ENCODE measurements at regions not wholly inside any gene's neighbourhood (a gene's known extent, or its start where the extent isn't known, plus 50 kb on each side); places are given as distances from the start of the nearest gene placed in this dataset.
"Not testable (repeated sequence)": the region's sequence is repeated elsewhere in the genome, so short reads cannot be mapped to it uniquely, and the experiment has no call there.

- DNase-seq (ENCODE audit: low read depth in 4 of 4, low spot score in 1 of 4), result no peak
Observed at GRCh38 chr15:39016706-39017105, 452.1 kb upstream of the RASGRP1 start.

GRCh38 chr15:39018966-39019365, 454.4 kb upstream of the RASGRP1 start:
- DNase-seq (ENCODE audit: low read depth in 4 of 4, low spot score in 1 of 4), result no peak

- DNase-seq (ENCODE audit: low read depth in 4 of 4, low spot score in 1 of 4), result no peak
Observed at GRCh38 chr15:39021341-39021740, 456.7 kb upstream of the RASGRP1 start.

GRCh38 chr15:39022532-39023305, 458.1 kb upstream of the RASGRP1 start:
- no peak for DNase-seq (ENCODE audit: low read depth in 4 of 4, low spot score in 1 of 4)

GRCh38 chr15:39025321-39025720, 460.7 kb upstream of the RASGRP1 start:
- no peak for DNase-seq (ENCODE audit: low read depth in 4 of 4, low spot score in 1 of 4)

- DNase-seq (ENCODE audit: low read depth in 4 of 4, low spot score in 1 of 4), result no peak
Observed at GRCh38 chr15:39025881-39026280, 461.3 kb upstream of the RASGRP1 start.

- DNase-seq (ENCODE audit: low read depth in 4 of 4, low spot score in 1 of 4), result no peak
Observed at GRCh38 chr15:39028069-39028468, 463.5 kb upstream of the RASGRP1 start.

GRCh38 chr15:39029741-39030140, 465.1 kb upstream of the RASGRP1 start:
- no peak for DNase-seq (ENCODE audit: low read depth in 4 of 4, low spot score in 1 of 4)

- DNase-seq (ENCODE audit: low read depth in 4 of 4, low spot score in 1 of 4), result no peak
Observed at GRCh38 chr15:39030291-39031070, 465.9 kb upstream of the RASGRP1 start.

- no peak for DNase-seq (ENCODE audit: low read depth in 4 of 4, low spot score in 1 of 4)
Observed at GRCh38 chr15:39031596-39031995, 467.0 kb upstream of the RASGRP1 start.

- DNase-seq (ENCODE audit: low read depth in 4 of 4, low spot score in 1 of 4), result no peak
Observed at GRCh38 chr15:39034816-39035215, 470.2 kb upstream of the RASGRP1 start.

- not testable (repeated sequence) for DNase-seq (ENCODE audit: low read depth in 4 of 4, low spot score in 1 of 4)
Observed at GRCh38 chr15:39037611-39038010, 473.0 kb upstream of the RASGRP1 start.

- no peak for DNase-seq (ENCODE audit: low read depth in 4 of 4, low spot score in 1 of 4)
Observed at GRCh38 chr15:39040861-39041260, 476.2 kb upstream of the RASGRP1 start.

- DNase-seq (ENCODE audit: low read depth in 4 of 4, low spot score in 1 of 4), result no peak
Observed at GRCh38 chr15:39041979-39042495, 477.4 kb upstream of the RASGRP1 start.

GRCh38 chr15:39051626-39052322, 487.2 kb upstream of the RASGRP1 start:
- no peak for DNase-seq (ENCODE audit: low read depth in 4 of 4, low spot score in 1 of 4)

- no peak for DNase-seq (ENCODE audit: low read depth in 4 of 4, low spot score in 1 of 4)
Observed at GRCh38 chr15:39052323-39052705, 487.7 kb upstream of the RASGRP1 start.

- DNase-seq (ENCODE audit: low read depth in 4 of 4, low spot score in 1 of 4), result no peak
Observed at GRCh38 chr15:39053480-39053879, 488.9 kb upstream of the RASGRP1 start.

- DNase-seq (ENCODE audit: low read depth in 4 of 4, low spot score in 1 of 4), result no peak
Observed at GRCh38 chr15:39054128-39054732, 489.6 kb upstream of the RASGRP1 start.

- no peak for DNase-seq (ENCODE audit: low read depth in 4 of 4, low spot score in 1 of 4)
Observed at GRCh38 chr15:39056357-39056756, 491.7 kb upstream of the RASGRP1 start.

- no peak for DNase-seq (ENCODE audit: low read depth in 4 of 4, low spot score in 1 of 4)
Observed at GRCh38 chr15:39058351-39059131, 493.9 kb upstream of the RASGRP1 start.

Measured in stimulated activated CD4-positive, alpha-beta T cell treated with anti-CD3 and anti-CD28 coated beads, Interleukin-1b, Interleukin-23, amount 100 ng/mL, for 24 hours (primary cell).